ENCODE measurements at regions not wholly inside any gene's neighbourhood (a gene's known extent, or its start where the extent isn't known, plus 50 kb on each side); places are given as distances from the start of the nearest gene placed in this dataset.
"Not testable (repeated sequence)": the region's sequence is repeated elsewhere in the genome, so short reads cannot be mapped to it uniquely, and the experiment has no call there.

DNA sequence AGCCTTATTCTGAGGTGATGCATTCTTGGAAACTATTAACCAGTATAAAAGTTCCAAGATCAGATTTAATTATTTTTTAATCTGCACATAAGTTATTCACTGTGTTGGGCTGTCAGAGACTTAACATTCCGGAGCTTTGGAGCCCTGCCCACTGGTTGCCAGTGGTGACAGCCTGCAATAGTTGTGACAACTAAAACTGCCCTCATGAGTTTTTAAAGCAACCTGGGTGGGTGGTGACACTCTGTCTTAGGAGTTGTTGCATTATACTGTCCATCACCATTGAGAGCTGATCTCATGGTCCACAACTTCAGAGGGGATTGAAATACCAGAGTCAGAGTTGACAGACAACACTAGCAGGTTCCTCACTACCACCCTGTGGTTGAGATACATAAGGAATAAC, 653.9 kb upstream of the USP24 start:
- DNase-seq (ENCODE audit: low read depth) = no peak

DNA sequence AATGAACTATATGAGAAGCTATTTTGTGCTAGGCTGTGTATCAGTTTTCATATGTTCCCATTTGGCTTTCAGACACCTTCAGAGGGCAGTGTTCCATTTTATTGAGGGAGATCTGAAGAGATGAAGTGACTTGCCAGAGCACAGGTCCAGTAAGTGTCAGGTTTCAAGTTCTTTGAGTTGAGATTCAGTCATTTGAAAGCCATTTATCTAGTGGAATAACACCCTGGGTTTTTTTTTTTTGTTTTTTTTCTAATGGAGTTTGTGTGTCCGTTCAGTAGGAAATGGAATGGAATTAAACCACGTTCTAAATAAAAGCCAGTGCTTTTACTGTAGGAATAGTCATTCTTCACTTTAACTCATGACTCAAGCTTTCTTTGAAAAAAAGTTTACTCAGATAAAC, 652.9 kb upstream of the USP24 start:
- DNase-seq (ENCODE audit: low read depth) = no peak

DNA sequence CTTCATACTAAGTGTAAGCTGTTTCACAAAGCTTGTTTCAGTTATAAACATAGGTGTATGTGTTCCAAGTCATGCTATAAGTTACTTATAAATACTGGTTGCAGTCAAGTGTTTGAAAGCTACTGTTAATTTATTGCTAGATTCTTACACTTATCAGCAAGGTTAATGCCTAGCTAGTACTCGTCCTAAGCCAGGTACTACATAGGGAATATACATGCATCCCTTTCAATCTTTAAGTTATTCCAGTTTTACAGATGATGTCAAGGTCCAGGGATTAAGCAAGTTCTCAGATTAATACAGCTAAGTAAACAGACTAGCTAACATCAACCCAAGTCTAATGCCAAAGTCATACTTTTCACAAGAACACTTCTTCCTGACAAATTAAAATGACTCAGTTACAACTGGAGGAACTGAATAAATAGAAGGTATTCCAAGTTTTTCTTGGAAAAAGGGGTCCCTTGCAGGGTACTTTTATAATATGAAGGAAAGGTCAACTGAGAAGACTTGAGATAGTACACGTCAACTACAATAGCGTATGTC, 652.2 kb upstream of the USP24 start:
- DNase-seq (ENCODE audit: low read depth) = no peak

DNA sequence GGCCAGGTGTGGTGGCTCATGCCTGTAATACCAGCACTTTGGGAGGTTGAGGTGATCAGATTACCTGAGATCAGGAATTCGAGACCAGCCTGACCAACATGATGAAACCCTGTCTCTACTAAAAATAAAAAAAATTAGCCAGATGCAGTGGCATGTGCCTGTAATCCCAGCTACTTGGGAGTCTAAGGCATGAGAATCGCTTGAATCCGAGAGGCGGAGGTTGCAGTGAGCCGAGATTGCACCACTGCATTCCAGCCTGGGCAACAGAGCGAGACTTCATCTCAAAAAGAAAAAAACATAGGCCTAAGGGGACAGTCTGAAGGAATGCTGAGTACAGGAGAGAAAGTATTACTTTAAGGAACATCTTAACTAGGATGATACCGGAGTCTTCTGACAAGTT, 650.6 kb upstream of the USP24 start:
- not testable (repeated sequence) for DNase-seq (ENCODE audit: low read depth)

DNA sequence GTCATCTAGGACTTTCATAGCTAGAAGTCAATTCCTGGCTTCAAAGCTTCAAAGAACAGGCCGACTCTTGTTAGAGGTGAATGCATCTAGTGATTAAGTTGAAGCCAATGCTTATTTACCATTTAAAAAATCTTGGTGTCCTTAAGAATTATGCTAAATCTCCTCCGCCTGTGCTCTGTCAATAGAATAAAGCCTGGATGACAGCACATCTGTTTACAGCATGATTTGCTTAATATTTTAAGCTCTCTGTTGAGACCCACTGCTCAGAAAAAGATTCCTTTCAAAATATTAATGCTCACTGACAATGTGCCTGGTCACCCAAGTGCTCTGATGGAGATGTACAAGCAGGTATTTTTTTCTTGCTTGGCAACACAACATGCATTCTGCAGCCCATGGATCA, 649.1 kb upstream of the USP24 start:
- no peak for DNase-seq (ENCODE audit: low read depth)

DNA sequence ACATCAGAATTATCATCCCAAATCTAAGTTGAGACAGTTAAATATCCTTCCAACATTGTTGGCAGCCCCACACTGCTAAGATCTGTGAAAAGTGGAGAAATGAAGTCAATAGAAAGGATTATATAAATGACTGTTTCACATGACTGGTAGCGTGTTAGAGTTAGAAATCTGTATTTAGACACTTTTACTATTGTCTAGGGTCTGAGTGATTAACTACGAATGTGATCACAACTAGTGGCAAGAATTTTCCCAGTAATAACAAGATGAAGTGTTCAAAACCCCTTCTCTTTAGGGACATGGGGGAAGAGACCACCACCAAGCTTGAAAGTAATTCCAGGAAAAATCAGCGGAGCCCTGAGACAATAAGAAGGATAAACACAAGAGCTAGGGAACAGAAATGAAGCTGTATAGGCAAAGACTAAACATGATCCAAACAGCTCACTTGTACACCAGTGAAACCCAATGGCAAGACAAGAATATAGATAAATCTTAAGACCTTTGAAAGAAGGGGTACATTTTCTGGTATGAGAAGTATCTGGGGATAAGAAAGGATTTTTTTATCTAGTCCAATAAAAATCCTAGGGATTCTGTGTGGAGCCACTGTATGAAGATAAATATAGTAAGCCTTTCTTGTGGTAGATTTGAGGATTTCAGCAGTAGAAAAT, 646.6 kb upstream of the USP24 start:
- no peak for DNase-seq (ENCODE audit: low read depth)

DNA sequence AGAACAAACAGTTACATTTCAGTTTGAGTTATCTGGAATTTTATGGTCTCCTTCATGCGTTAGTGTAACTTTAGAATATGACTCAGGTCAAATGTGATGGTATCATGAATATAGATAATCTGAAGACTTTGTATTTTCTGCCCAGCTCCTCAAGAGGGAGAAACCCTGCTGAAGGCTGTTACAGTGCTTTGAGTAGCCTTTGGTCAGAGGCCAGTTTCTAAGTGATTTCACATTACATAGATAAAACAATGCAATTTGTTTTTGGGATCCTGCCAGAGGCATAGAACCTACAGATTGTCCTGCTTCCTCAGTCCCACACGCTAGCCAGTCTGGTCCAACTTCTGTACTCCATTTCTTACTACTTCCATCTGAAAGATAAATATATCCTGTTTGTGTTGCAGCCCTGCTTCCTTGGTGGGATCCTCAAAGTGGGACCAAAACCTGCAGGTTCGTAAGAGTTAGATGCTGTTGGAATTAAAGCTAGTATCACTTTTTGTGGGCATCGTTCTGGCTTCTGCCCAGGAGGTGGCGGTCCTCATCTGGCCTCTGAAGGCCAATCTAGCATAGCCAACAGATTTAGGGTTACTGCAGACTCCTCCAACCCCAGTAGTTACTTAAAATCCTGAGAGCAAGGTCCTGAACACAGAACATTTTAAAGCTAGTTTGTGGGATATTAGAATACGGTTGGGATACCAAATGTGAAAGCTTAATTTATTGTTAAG, 645.8 kb upstream of the USP24 start:
- no peak for DNase-seq (ENCODE audit: low read depth)

DNA sequence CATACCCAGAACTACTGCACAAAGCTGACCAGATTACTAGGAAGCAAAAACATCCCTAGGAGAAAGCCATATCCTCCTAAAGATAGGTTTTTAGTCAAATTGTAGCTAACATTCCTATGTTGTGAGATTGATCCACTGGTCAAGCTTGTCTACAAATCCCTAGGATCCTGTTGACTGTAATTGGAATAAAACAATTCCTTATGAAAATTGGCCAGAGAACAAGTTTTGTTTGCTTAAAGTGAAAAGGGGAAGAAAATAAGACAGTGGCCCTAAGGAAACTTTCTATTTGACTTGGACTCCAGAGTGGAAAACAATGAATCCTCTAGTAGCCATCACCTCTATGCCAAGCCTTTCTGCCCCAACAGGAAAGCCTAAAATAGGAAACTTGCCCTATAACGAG, 645.2 kb upstream of the USP24 start:
- no peak for DNase-seq (ENCODE audit: low read depth)

DNA sequence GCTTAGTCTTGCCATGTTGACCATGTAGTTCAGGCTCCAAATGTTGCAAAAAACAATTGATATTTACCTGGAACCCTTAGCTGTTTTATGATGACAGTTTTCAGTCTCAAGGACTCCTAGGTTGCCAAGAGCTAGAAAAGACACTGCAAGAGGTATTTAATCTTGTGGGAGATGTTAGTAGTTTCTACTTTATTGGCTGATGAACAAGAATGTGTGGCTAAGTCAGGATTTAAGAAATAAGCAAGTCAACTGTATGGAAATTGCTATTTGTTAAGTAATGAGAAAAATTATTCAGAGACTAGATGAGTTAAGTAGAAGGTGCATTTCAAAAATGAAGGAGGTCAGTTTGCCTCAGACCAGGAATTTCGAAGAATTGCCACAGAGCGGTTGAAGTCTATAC, 639.7 kb upstream of the USP24 start:
- DNase-seq (ENCODE audit: low read depth) = no peak

DNA sequence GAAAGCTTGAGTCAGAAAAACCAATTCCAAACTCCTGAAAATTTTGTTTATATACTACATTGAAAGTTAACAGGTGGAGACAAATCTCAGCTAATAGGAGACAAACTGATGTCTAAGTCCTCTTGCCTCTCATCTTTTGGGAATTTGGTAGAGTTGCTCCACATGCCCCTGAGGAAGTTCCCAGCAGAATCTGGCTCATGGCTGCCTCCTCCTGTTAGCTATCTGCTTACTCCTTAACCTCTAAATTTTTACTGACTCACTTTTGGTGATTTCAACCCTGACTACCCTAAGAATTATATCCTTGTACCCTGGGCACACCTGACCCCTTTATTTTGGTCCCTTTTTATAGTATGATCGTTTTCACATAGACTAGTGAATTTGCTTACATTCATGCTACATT, 633.7 kb upstream of the USP24 start:
- DNase-seq (ENCODE audit: low read depth) = peak; percentile 14

DNA sequence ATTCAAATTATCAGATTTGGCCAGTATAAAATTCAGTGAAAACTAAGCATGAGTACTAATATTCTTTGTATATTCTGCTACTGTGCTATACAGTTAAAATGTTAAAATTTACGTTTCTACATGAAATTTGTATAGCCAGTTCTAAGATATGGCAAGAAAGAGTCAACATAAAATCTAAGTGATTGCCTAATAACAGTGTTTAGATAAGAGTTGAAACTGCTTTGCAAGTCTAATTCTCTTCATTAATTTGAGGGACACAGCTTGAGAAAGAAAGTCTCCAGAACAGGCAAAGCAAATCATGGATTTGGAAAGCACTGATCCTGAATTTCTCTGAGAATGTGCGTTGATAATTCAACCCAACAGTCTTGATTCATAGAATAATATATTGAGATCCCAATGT, 630.9 kb upstream of the USP24 start:
- no peak for DNase-seq (ENCODE audit: low read depth)

DNA sequence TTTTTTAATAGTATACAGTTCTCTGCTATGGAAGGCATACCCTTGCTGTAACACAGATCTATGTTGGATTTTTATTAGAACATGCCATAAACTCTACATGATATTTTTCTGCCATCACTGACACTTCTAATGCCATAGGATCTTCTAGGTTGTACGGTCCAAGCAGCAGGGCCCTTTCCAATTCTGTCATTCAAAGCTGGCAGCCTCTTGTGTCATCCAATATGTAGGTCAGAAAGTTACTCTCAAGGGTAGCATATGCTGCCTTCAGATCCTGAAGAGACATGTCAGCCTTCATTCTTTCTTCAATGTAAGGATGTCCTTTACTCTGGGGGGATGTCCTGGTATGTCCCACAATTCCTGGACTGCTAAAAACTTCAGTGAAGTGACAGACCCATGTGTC, 629.2 kb upstream of the USP24 start:
- no peak for DNase-seq (ENCODE audit: low read depth)

DNA sequence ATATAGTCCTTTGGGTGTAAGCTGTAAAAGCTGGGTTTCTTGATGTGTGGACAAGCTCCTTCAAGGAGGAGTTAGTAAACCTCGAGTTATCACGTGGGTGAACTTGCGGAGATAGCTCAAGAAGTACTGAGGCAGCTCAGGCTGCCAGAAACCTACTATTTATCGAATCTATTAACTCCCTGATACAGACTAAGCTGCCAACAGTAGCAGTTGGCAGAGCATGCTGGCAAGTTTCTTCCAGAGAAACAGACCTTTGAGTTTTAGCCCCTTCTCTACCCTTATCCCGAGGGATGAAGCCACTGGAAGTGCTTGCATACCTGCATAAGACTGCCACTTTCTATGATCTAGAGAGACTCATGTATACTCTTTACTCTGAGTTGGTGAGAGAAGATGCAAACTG, 624.5 kb upstream of the USP24 start:
- no peak for DNase-seq (ENCODE audit: low read depth)

DNA sequence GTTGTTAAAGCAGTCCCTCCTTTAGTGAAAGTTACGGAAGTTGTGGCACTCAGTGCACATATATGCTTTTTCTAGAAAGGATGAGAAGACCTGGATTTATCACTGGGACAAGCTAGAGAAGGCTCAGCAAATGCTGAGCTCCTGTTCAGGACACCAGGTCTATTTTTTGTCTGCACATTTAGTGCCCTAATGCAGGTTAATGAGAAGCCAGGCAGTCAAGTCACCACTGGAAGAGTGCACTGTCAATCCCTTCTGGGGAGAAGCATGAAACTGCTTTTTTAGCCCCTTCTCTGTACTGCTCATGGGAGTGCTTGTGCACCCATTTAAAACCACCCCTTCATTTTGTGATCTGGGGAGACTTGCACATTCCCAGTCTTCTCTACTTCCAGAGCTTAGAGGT, 624.1 kb upstream of the USP24 start:
- DNase-seq (ENCODE audit: low read depth) = no peak

DNA sequence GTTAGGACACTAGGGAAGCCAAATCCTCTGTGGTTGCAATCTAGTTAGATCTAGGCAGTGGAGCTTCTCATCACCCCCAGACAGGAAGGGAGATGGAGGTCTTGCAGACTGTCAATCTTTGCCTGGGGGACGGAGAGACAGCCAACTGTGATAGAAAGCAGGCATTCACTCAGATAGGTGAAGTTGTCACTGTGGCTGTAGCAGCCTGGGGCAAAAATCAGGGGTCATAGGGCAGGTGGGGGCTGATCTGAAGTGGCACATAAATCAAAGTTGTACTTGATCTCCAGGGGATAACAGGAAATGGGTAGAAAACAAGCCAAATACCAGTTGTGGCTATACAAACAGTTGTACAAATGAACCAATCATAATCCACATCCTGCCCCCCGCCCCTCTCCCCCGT, 620.9 kb upstream of the USP24 start:
- DNase-seq (ENCODE audit: low read depth) = no peak

DNA sequence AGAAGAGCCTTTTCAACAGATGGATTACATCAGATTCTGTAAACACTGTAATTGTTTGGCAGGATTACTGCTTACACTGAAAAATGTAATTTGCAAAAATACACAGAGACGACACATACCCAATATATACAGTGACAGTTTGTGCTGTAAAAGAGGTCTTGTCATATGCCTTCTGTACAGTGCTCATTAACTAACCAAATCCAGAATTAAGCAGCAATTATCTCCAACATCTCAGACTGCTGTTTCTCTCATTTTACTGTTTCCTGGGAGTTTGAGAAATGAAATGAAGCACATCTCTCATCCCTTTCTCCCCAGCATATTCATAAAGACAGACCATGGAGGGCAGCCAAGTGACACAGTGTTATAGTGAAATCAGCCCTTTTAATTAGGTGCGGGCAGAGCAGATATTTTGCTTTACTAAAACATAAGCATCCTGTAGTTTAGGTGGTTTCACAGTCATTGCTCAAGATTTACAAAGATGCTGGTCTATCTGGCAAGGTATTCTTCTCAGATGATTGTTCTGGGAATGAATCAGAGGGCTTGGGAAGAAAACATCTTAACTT, 618.4 kb upstream of the USP24 start:
- no peak for DNase-seq (ENCODE audit: low read depth)

DNA sequence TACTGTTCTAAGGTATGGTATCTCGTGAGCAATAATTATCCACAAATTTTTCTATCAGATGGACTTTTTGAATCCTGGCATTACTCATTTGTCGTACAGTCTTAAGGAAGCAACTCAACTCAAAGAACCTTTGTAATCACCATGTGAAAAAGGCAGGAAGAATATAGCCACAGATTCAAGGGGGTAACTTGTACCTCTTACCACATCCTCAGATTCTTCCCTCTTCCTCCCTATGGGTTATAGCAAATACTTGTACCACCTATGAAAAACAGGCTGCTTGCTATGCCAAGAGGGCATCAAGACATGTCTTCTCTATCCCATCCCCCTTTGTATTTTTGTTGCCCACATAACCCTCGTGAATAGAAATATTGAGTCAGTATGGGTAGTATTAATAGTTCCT, 616.6 kb upstream of the USP24 start:
- DNase-seq (ENCODE audit: low read depth) = no peak

DNA sequence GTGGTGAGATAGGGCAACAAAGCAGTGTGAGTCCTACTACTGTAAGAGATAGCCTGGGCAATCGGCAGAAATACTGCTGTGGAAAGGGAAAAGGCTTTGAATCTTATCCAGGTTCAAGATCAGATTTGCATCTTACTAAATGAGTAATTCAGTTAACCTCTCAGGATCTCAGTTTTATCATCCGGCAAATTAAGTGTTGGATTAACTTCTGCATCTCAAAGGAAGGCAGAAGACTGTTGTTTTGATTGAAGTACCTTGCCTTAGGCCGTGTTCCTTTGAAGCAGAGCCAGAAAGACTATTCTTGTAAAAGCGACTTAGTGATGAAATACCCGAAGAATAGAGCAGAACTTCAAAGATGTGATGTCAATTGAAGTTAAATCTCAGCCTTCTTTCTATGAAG, 612.9 kb upstream of the USP24 start:
- no peak for DNase-seq (ENCODE audit: low read depth)

DNA sequence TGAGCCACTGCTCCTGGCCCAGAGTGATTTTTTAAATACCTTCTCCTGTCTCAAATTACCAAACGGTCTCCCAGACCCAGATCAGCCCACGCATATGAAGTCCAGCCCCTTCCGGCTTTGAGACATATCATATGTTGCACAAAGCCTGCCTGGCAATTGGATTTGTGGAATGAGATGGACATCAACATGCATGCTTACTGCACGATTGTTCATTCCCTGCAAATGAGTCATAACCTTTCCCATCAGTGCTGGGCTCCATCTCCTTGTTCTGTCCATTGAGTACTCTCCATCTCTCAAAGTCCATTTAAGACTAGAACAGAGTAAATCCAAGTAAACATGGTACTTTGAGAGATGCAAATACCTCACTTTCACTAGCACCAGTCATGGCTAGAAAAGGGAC, 612.2 kb upstream of the USP24 start:
- DNase-seq (ENCODE audit: low read depth) = peak; percentile 71

DNA sequence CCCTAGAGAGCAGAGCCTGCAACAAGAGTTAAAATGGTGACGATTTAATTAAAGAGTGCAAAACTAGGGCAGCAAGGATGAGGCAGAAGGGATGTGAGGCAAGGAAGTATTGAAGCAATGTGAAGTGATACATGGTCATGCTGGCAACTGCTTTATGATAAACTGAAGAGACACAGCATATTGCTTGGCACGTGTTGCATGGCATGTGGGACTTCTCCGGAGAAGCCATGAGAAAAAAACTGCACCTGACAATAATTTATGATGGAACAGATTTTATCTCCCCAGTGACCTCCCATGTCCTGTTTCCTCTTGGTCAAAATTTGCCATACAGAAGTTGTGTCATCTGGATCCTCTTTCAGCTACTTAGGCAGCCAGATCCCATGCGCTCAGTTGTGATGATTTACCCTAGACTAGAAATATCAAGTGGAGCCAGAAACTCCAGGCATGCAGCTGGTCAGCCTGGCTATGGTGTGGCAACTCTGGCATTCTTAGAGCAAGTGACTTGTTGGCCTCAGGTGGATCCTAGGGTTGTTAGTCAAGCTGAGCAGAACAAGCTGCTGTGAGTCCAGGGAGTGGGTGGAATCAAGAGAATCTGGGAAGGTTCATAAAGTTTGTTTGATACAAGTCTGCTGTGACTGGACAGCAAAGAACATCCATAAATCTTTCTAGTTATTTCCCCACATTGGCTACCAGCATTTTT, 611.4 kb upstream of the USP24 start:
- DNase-seq (ENCODE audit: low read depth) = no peak

DNA sequence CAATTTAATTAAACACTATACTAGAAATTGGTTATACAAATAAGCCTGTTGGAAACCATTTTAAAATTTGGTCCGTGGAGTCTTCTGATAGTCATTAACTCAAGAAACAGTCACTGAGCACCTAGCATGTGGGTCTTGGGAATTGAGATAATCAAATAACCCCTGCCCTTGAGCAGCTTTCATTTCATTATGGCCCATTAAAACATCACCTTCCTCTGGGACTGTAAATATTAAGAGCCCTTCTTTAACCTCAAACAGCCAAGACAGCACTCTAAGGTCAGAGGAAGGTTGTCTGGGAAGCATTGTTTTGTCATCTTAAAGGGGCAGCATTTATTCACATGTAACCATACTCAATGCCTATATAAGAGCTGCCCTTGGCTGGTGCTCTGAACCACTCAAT, 610.3 kb upstream of the USP24 start:
- DNase-seq (ENCODE audit: low read depth) = no peak

DNA sequence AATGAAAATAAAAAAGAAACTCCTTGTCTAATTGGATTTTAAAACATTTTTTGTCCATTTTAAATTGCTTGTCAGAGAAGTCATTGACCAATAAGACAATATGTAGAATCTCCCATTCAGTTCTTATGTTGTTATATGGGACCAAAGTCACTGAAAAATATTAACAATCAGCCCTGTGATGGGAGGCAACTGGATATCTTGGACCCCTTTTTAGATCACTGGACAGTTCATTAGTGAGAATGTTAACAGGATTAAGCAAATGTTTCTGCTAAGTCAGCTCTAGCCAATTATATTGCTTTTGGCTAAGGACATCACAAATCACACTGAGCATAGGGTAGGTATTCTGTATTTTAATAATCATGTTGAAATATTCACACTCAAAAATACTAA, 609.1 kb upstream of the USP24 start:
- DNase-seq (ENCODE audit: low read depth) = no peak
